H9 (cell line): ENCODE measurements at regions not wholly inside any gene's neighbourhood (a gene's known extent, or its start where the extent isn't known, plus 50 kb on each side); places are given as distances from the start of the nearest gene placed in this dataset.

Source experiments
- DNase-seq: peaks from one replicate; pipeline ENCODE4 v3.0.0-alpha.2; 2017
- H2AFZ ChIP-seq: one replicate; pipeline ENCODE4 v1.6.1; 2013; ENCODE audit warnings: mild to moderate bottlenecking, low read length, control low read depth, moderate library complexity
- H2AK5ac ChIP-seq: 2 replicates; pipeline ENCODE4 v1.6.1; 2013; ENCODE audit warnings: low read length, control low read depth, mixed read lengths; ENCODE audit not compliant: insufficient read length
- H2BK120ac ChIP-seq: one replicate; pipeline ENCODE4 v1.6.1; 2013; ENCODE audit warnings: low read depth, mild to moderate bottlenecking, low read length, control low read depth, inconsistent platforms; ENCODE audit not compliant: poor library complexity, severe bottlenecking
- H2BK12ac ChIP-seq: 2 replicates; pipeline ENCODE4 v1.6.1; 2013; ENCODE audit warnings: low read length, control low read depth, mixed read lengths, low read depth; ENCODE audit not compliant: insufficient read length
- H2BK15ac ChIP-seq: 2 replicates; pipeline ENCODE4 v1.6.1; 2013; ENCODE audit warnings: low read depth, low read length, control low read depth
- H2BK20ac ChIP-seq: one replicate; pipeline ENCODE4 v1.6.1; 2013; ENCODE audit warnings: low read depth, mild to moderate bottlenecking, low read length, control low read depth, inconsistent platforms; ENCODE audit not compliant: poor library complexity, severe bottlenecking
- H2BK5ac ChIP-seq: 2 replicates; pipeline ENCODE4 v1.6.1; 2013; ENCODE audit warnings: low read length, control low read depth, mixed read lengths; ENCODE audit not compliant: insufficient read length
- H3K14ac ChIP-seq: 2 replicates; pipeline ENCODE4 v1.6.1; 2013; ENCODE audit warnings: low read length, control low read depth; ENCODE audit not compliant: insufficient read depth
- H3K18ac ChIP-seq: 2 replicates; pipeline ENCODE4 v1.6.1; 2013; ENCODE audit warnings: low read depth, mild to moderate bottlenecking, mixed read lengths, low read length, control low read depth; ENCODE audit not compliant: insufficient read length
- H3K23ac ChIP-seq: 2 replicates; pipeline ENCODE4 v1.6.1; 2013; ENCODE audit warnings: low read length, control low read depth, mixed read lengths, low read depth; ENCODE audit not compliant: insufficient read length
- H3K23me2 ChIP-seq: 2 replicates; pipeline ENCODE4 v1.6.1; 2013; ENCODE audit warnings: low read depth, mild to moderate bottlenecking, mixed read lengths, low read length, control low read depth; ENCODE audit not compliant: insufficient read length, poor library complexity, severe bottlenecking
- H3K27ac ChIP-seq: 2 replicates; pipeline ENCODE4 v1.5.1; 2013; ENCODE audit warnings: low read length, control low read depth, mixed read lengths, low read depth; ENCODE audit not compliant: insufficient read length
- H3K27me3 ChIP-seq: 2 replicates; pipeline ENCODE4 v1.6.1; 2013; ENCODE audit warnings: low read length, control low read depth, inconsistent platforms; ENCODE audit not compliant: insufficient read depth
- H3K4ac ChIP-seq: 2 replicates; pipeline ENCODE4 v1.6.1; 2013; ENCODE audit warnings: low read depth, mild to moderate bottlenecking, control low read depth, inconsistent platforms, low read length, moderate library complexity
- H3K4me1 ChIP-seq: 2 replicates; pipeline ENCODE4 v1.6.1; 2013; ENCODE audit warnings: low read length, control low read depth, inconsistent platforms; ENCODE audit not compliant: insufficient read depth
- H3K4me2 ChIP-seq: 2 replicates; pipeline ENCODE4 v1.6.1; 2013; ENCODE audit warnings: low read length, control low read depth, mixed read lengths; ENCODE audit not compliant: insufficient read length, insufficient read depth
- H3K56ac ChIP-seq: 2 replicates; pipeline ENCODE4 v1.6.1; 2013; ENCODE audit warnings: low read depth, mild to moderate bottlenecking, mixed read lengths, low read length, control low read depth; ENCODE audit not compliant: insufficient read length
- H3K79me1 ChIP-seq: 2 replicates; pipeline ENCODE4 v1.6.1; 2013; ENCODE audit warnings: low read depth, mild to moderate bottlenecking, moderate library complexity, low read length, control low read depth, inconsistent platforms; ENCODE audit not compliant: insufficient read depth, poor library complexity, severe bottlenecking
- H3K79me2 ChIP-seq: 2 replicates; pipeline ENCODE4 v1.6.1; 2013; ENCODE audit warnings: low read length, control low read depth, inconsistent platforms; ENCODE audit not compliant: insufficient read depth
- H3K9ac ChIP-seq: 2 replicates; pipeline ENCODE4 v1.6.1; 2013; ENCODE audit warnings: low read length, control low read depth, mixed read lengths; ENCODE audit not compliant: insufficient read length; ENCODE audit errors: extremely low read depth
- H3K9me3 ChIP-seq: one replicate; pipeline ENCODE4 v1.6.1; 2013; ENCODE audit warnings: low read depth, low read length, inconsistent platforms; ENCODE audit not compliant: control insufficient read depth
- H3T11ph ChIP-seq: one replicate; pipeline ENCODE4 v1.6.1; 2013; ENCODE audit warnings: mild to moderate bottlenecking, low read length, control low read depth, inconsistent platforms
- H4K20me1 ChIP-seq: one replicate; pipeline ENCODE4 v1.6.1; 2013; ENCODE audit not compliant: control insufficient read depth, insufficient read length, insufficient read depth
- H4K5ac ChIP-seq: 2 replicates; pipeline ENCODE4 v1.6.1; 2013; ENCODE audit warnings: low read depth, mild to moderate bottlenecking, mixed read lengths, low read length, control low read depth; ENCODE audit not compliant: insufficient read length
- H4K8ac ChIP-seq: replicated peaks from 2 replicates; pipeline ENCODE4 v1.6.1; 2013; ENCODE audit warnings: low read length, control low read depth, mixed read lengths, low read depth; ENCODE audit not compliant: insufficient read length
- H4K91ac ChIP-seq: 2 replicates; pipeline ENCODE4 v1.6.1; 2013; ENCODE audit warnings: low read depth, mild to moderate bottlenecking, moderate library complexity, mixed read lengths, low read length, control low read depth; ENCODE audit not compliant: insufficient read length
- H3K27ac Mint-ChIP-seq, 3 experiments: 2 replicates in 2 of 3; 3 replicates in 1 of 3; pipeline ENCODE4 v1.8.0; 2020 to 2021; ENCODE audit warnings: mixed read lengths in 3 of 3, mild to moderate bottlenecking in 1 of 3, moderate library complexity in 1 of 3
- H3K27me3 Mint-ChIP-seq: 2 replicates; pipeline ENCODE4 v1.8.0; 2021; ENCODE audit warnings: low read depth, mild to moderate bottlenecking, moderate library complexity, mixed read lengths
- H3K36me3 Mint-ChIP-seq, 3 experiments: 2 replicates in 2 of 3; 3 replicates in 1 of 3; pipeline ENCODE4 v1.8.0; 2020 to 2021; ENCODE audit warnings: low read depth in 3 of 3, mixed read lengths in 3 of 3; ENCODE audit not compliant: insufficient read depth in 1 of 3
- H3K4me1 Mint-ChIP-seq, 2 experiments: 2 replicates each; pipeline ENCODE4 v1.8.0; 2020; ENCODE audit warnings: mixed read lengths in 2 of 2
- H3K4me3 Mint-ChIP-seq, 2 experiments: 2 replicates in 1 of 2; 3 replicates in 1 of 2; pipeline ENCODE4 v1.8.0; 2020 to 2021; ENCODE audit warnings: mild to moderate bottlenecking in 2 of 2, mixed read lengths in 2 of 2, moderate library complexity in 1 of 2
- H3K9me3 Mint-ChIP-seq, 2 experiments: 2 replicates in 1 of 2; 3 replicates in 1 of 2; pipeline ENCODE4 v1.8.0; 2020; ENCODE audit warnings: mild to moderate bottlenecking in 2 of 2, mixed read lengths in 2 of 2, moderate library complexity in 1 of 2
- CTCF ChIP-seq: fragments of 200-600 bp; sonication (generic); conservative IDR thresholded peaks from 3 replicates; pipeline ENCODE4 v1.8.0; 2021; ENCODE audit warnings: antibody characterized with exemption, mild to moderate bottlenecking

DNA sequence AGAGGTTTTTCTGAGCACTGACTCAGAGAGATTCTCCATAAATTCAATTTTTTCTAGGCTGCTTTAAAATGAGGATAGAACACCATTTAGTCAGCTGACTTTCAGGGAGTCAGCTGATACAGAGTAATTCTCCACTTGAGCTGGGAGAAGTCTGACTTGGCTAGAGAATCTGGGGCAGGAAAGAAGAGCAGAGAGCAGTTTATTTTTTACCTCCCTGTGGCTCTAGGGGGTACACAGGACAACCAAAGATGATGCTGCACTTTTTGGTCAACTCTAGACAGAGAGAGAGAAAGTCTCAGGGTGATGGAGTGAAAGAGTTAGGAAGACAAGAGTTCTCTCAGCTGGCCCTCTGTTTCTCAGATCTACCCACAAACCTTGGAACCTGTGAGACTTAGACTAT, 67.3 kb upstream of the EED start:
- H2AFZ ChIP-seq, result no peak overlapping the region

More for the DNA sequence above, 67.3 kb upstream of the EED start:
- Histone ChIP-seq H3K23ac (no peak overlapping the region), H2BK5ac (no peak overlapping the region), H2BK12ac (no peak overlapping the region), H3K9ac (no peak overlapping the region), H4K5ac (no peak overlapping the region), H3K23me2 (no peaks in the 10 kb centered on the region), H3K79me2 (no peaks in the 10 kb centered on the region), H3K79me1 (no peaks in the 10 kb centered on the region), H2BK15ac (no peak overlapping the region), H3K9me3 (no peaks in the 10 kb centered on the region), H2AK5ac (no peak overlapping the region), H4K8ac (no peak overlapping the region), H3T11ph (no peak overlapping the region), H3K56ac (no peak overlapping the region), H3K4me2 (no peak overlapping the region), H4K91ac (no peak overlapping the region), H3K27me3 (no peaks in the 10 kb centered on the region), H2BK20ac (no peak overlapping the region), H3K18ac (no peak overlapping the region), H3K4ac (no peak overlapping the region), H4K20me1 (no peaks in the 10 kb centered on the region), H2BK120ac (no peak overlapping the region), H3K4me1 (no peaks in the 10 kb centered on the region), H3K27ac (no peak overlapping the region), H3K14ac (no peak overlapping the region)
- Mint-ChIP-seq H3K27me3 (no peaks in the 10 kb centered on the region; the same call in 1 of the 2 replicates), H3K27ac (no peak overlapping the region), H3K4me3 (no peak overlapping the region), H3K36me3 (no peaks in the 10 kb centered on the region), H3K9me3 (no peaks in the 10 kb centered on the region), H3K4me1 (no peaks in the 10 kb centered on the region)
- DNase-seq, result no peak
- TF ChIP-seq CTCF, result no peak
